Endothelial cell of umbilical vein (primary cell): ENCODE measurements at regions not wholly inside any gene's neighbourhood (a gene's known extent, or its start where the extent isn't known, plus 50 kb on each side); places are given as distances from the start of the nearest gene placed in this dataset.

Experiments
- FOS ChIP-seq: IDR thresholded peaks from 2 replicates; pipeline ENCODE4 v1.6.1; 2011; ENCODE audit warnings: mild to moderate bottlenecking, low read length, moderate library complexity, borderline replicate concordance; ENCODE audit not compliant: insufficient read depth
- MAX ChIP-seq: IDR thresholded peaks from 2 replicates; pipeline ENCODE4 v1.6.1; 2011; ENCODE audit not compliant: insufficient read depth, insufficient read length
- POLR2A ChIP-seq: IDR thresholded peaks from 2 replicates; pipeline ENCODE4 v1.6.1; 2012; ENCODE audit warnings: low read depth, mild to moderate bottlenecking, control low read depth, low read length
- POLR2AphosphoS5 ChIP-seq: IDR thresholded peaks from 2 replicates; pipeline ENCODE4 v1.6.1; 2012; ENCODE audit warnings: low read depth, mild to moderate bottlenecking, control low read depth, low read length, moderate library complexity; ENCODE audit not compliant: insufficient read depth
- TF ChIP-seq, protein P1 (sequence below), 2 donors: IDR thresholded peaks; 1 replicate in 1 of 2; 2 replicates in 1 of 2; pipeline ENCODE4 v1.5.1; 2011; ENCODE audit warnings: low read length in 2 of 2, mild to moderate bottlenecking in 2 of 2, moderate library complexity in 2 of 2, control low read depth in 1 of 2, inconsistent platforms in 1 of 2, low read depth in 1 of 2; ENCODE audit not compliant: insufficient read depth in 1 of 2; ENCODE audit errors: extremely low read depth in 1 of 2

- TF ChIP-seq, protein P1, sequence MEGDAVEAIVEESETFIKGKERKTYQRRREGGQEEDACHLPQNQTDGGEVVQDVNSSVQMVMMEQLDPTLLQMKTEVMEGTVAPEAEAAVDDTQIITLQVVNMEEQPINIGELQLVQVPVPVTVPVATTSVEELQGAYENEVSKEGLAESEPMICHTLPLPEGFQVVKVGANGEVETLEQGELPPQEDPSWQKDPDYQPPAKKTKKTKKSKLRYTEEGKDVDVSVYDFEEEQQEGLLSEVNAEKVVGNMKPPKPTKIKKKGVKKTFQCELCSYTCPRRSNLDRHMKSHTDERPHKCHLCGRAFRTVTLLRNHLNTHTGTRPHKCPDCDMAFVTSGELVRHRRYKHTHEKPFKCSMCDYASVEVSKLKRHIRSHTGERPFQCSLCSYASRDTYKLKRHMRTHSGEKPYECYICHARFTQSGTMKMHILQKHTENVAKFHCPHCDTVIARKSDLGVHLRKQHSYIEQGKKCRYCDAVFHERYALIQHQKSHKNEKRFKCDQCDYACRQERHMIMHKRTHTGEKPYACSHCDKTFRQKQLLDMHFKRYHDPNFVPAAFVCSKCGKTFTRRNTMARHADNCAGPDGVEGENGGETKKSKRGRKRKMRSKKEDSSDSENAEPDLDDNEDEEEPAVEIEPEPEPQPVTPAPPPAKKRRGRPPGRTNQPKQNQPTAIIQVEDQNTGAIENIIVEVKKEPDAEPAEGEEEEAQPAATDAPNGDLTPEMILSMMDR (IDR thresholded peaks at IDR 0.05; ENCODE audit: extremely low read depth in 1 of 2, insufficient read depth in 1 of 2, low read depth in 1 of 2, low read length in 2 of 2) = no peak
- no peak for TF ChIP-seq POLR2A
- TF ChIP-seq POLR2AphosphoS5 = no peak
- TF ChIP-seq FOS = no peak
- no peak for TF ChIP-seq MAX
These were observed 133.7 kb downstream of the TMEM30B start for GRCh38 chr14:61147381-61147821.
